Keratinocyte (primary cell): ENCODE measurements at regions not wholly inside any gene's neighbourhood (a gene's known extent, or its start where the extent isn't known, plus 50 kb on each side); places are given as distances from the start of the nearest gene placed in this dataset.

Experiments used
- EZH2 ChIP-seq: IDR thresholded peaks from one replicate; pipeline ENCODE4 v1.6.1; 2012; ENCODE audit warnings: inconsistent platforms, mild to moderate bottlenecking, low read length, moderate library complexity
- TF ChIP-seq, protein P1 (sequence below), 3 experiments: IDR thresholded peaks in 1 of 3; conservative IDR thresholded peaks in 1 of 3; optimal IDR thresholded peaks in 1 of 3; 2 replicates in 2 of 3; 3 replicates in 1 of 3; pipeline versions ENCODE3 to v1.5.1; 2011; ENCODE audit warnings: low read length in 3 of 3, mild to moderate bottlenecking in 3 of 3, moderate library complexity in 2 of 3, control low read depth in 1 of 3, inconsistent platforms in 1 of 3; ENCODE audit not compliant: insufficient read depth in 2 of 3; ENCODE audit errors: extremely low read depth in 1 of 3

DNA sequence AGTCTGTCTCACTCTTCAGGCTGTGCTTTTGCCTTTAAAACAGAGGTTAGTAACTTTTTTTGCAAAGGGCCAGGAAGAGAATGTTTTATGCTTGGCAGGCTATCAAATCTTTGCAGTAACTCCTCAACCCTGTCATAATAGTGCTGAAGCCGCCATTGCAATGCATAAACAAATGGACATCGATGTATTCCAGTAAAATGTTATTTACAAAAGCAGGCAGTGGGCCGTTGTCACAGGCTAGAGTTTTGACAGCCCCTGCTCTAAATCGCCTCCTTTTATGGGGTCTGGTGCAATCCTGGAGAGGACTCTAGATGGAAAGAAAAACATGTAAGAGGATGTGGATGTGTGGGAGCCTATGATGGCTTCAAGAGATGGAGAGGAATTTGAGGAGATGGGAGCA lies 568.3 kb downstream of the TYW1 start:
- TF ChIP-seq, protein P1, sequence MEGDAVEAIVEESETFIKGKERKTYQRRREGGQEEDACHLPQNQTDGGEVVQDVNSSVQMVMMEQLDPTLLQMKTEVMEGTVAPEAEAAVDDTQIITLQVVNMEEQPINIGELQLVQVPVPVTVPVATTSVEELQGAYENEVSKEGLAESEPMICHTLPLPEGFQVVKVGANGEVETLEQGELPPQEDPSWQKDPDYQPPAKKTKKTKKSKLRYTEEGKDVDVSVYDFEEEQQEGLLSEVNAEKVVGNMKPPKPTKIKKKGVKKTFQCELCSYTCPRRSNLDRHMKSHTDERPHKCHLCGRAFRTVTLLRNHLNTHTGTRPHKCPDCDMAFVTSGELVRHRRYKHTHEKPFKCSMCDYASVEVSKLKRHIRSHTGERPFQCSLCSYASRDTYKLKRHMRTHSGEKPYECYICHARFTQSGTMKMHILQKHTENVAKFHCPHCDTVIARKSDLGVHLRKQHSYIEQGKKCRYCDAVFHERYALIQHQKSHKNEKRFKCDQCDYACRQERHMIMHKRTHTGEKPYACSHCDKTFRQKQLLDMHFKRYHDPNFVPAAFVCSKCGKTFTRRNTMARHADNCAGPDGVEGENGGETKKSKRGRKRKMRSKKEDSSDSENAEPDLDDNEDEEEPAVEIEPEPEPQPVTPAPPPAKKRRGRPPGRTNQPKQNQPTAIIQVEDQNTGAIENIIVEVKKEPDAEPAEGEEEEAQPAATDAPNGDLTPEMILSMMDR (optimal IDR thresholded peaks at IDR 0.05 in 1 of 3, IDR thresholded peaks at IDR 0.05 in 1 of 3, conservative IDR thresholded peaks at IDR 0.05 in 1 of 3; ENCODE audit: extremely low read depth in 1 of 3, insufficient read depth in 2 of 3, low read length in 3 of 3) = no peak
- no peak for TF ChIP-seq EZH2
